OCI-LY1 (cell line): ENCODE measurements at regions not wholly inside any gene's neighbourhood (a gene's known extent, or its start where the extent isn't known, plus 50 kb on each side); places are given as distances from the start of the nearest gene placed in this dataset.

Experiments used
- EZH2 ChIP-seq: fragments of 200-600 bp; sonication (generic), shearing (Covaris generic); IDR thresholded peaks from 2 replicates; pipeline ENCODE4 v1.8.0; 2017; ENCODE audit warnings: borderline replicate concordance, mixed run types, mild to moderate bottlenecking, antibody characterized with exemption, low read length, moderate library complexity, mixed read lengths
- TF ChIP-seq, protein P1 (sequence below): fragments of 200-600 bp; sonication (generic), shearing (Covaris generic); IDR thresholded peaks from 2 replicates; pipeline ENCODE4 v1.5.1; 2017; ENCODE audit warnings: mild to moderate bottlenecking, antibody characterized with exemption, low read length, moderate library complexity, mixed read lengths

- TF ChIP-seq, protein P1, sequence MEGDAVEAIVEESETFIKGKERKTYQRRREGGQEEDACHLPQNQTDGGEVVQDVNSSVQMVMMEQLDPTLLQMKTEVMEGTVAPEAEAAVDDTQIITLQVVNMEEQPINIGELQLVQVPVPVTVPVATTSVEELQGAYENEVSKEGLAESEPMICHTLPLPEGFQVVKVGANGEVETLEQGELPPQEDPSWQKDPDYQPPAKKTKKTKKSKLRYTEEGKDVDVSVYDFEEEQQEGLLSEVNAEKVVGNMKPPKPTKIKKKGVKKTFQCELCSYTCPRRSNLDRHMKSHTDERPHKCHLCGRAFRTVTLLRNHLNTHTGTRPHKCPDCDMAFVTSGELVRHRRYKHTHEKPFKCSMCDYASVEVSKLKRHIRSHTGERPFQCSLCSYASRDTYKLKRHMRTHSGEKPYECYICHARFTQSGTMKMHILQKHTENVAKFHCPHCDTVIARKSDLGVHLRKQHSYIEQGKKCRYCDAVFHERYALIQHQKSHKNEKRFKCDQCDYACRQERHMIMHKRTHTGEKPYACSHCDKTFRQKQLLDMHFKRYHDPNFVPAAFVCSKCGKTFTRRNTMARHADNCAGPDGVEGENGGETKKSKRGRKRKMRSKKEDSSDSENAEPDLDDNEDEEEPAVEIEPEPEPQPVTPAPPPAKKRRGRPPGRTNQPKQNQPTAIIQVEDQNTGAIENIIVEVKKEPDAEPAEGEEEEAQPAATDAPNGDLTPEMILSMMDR, result no peak
- no peak for TF ChIP-seq EZH2
Measured at GRCh38 chr1:103337779-103338178, 187.7 kb upstream of the RNPC3 start.
